ENCODE measurements at regions not wholly inside any gene's neighbourhood (a gene's known extent, or its start where the extent isn't known, plus 50 kb on each side); places are given as distances from the start of the nearest gene placed in this dataset.
"Not testable (repeated sequence)": the region's sequence is repeated elsewhere in the genome, so short reads cannot be mapped to it uniquely, and the experiment has no call there.

GRCh38 chr14:104269511-104270241, 131.3 kb downstream of the KIF26A start:
- not testable (repeated sequence) for TF ChIP-seq POLR2A, CTCF, POLR2AphosphoS5 (IDR thresholded peaks at IDR 0.05)
